ENCODE measurements at regions not wholly inside any gene's neighbourhood (a gene's known extent, or its start where the extent isn't known, plus 50 kb on each side); places are given as distances from the start of the nearest gene placed in this dataset.
A peak's percentile ranks its signal among the peaks of the same experiment; 100 is the strongest.

DNA sequence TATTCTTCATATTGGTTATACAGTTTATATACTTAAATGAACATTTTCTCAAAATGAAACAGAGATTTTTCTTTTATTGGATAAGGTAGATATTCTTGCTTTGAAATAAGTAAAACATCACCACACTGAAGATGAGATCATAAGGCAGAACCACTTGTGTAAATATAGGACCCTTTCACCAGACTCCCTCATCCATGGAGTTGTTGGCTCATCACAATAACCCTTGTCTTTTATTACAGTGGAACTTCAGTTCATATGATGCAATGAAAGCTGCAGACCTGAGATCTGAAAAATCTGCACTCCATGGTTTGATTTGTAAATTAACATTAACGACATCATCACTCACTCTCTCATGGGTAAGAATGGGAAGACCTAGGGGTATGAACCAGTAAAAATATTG, 51.9 kb upstream of the DBX2 start:
- ATAC-seq, result no peak

- ATAC-seq, result no peak
These were observed 55.1 kb upstream of the DBX2 start for GRCh38 chr12:45105996-45106395.

- ATAC-seq, result no peak
These were observed 61.4 kb upstream of the DBX2 start for GRCh38 chr12:45112306-45112705.

- no peak for ATAC-seq
These were observed 70.3 kb upstream of the DBX2 start for GRCh38 chr12:45121224-45121623.

DNA sequence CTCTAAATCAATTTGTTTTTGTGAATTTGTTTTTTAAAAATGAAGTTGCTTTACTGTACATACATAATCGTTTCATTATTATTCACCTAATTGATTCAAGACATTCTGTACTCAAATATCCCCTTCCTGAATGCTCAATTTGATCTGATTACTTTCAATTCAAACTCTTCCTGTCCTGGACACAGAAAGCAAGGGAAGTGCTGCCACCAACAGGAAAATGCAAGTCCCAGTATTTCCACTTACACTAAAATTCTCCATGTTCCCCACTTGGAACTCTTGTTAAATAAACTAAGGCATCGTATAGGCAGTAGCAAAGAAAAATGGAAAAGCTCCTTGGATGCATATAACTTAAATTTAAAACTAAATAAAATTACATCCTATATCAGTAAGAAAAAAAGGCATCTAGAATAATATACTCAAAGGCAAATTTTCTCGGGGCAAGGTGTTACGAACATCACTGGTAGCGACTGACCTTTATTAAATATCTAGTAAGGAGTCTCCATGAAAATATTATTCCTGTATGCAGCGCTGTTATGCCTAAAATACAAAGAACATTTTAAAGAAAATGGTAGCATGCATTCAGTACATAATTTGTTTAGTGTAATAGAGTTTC, 72.0 kb upstream of the DBX2 start:
- no peak for ATAC-seq

GRCh38 chr12:45124485-45125155, 73.7 kb upstream of the DBX2 start:
- ATAC-seq, result no peak

DNA sequence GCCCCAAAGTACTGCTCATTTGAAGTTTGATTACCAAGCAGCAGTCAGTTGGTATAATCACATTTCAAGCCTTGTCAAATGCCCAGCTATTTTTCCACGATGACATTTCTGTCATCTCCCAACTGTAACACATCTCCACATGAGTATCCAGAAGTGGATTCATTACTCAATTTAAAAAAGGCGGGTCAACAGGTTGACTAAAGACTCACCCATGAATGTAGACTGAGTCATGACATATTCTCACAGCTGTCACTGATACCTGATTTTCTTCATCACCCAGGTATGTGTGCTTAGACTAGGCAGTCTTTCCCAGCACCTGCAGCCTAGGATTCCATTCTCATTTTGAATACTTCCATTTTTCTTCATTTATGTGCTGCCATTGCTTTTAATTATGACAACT, 75.1 kb upstream of the DBX2 start:
- ATAC-seq, result peak; percentile 90

DNA sequence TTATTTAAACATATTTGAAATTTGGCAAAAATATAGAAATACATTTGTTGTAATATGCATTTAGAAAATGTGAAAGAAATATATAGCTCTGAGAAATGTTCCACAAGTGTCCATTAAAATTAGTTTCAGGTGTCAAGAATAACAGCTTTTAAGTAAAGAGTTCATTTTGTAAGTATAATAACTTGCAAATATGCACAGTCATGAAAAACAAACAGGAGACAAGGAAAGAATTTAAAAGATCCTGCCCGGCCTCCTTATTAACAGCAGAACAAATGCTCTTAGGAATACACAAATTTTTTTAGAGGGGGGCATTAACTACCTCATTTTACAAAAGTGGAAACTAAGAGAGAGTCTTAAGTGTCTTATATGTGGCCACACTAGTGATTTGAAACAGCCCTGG, 77.7 kb upstream of the DBX2 start:
- ATAC-seq, result no peak

GRCh38 chr12:45130881-45131281, 80.0 kb upstream of the DBX2 start:
- ATAC-seq, result peak; percentile 79

GRCh38 chr12:45131506-45131905, 80.6 kb upstream of the DBX2 start:
- ATAC-seq, result no peak

DNA sequence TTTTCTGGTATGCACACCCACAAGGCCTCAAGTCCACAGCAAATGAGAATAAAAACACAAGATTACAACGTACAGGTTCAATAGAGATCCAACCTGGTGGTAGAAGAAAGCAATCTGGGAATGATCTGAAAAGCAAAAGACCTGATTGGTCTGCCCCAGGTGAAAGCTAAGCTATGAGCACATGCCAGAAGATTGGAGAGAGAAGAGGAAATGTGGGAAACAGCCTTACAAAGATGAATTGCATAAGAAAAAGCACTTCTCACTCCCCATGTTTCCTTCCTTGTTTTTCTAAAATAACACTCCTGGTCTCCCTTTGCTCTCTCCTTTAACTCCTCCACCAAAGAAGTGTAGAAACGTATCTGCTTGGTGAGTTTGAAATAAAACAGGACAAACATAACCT, 77.3 kb upstream of the ANO6 start:
- no peak for ATAC-seq

DNA sequence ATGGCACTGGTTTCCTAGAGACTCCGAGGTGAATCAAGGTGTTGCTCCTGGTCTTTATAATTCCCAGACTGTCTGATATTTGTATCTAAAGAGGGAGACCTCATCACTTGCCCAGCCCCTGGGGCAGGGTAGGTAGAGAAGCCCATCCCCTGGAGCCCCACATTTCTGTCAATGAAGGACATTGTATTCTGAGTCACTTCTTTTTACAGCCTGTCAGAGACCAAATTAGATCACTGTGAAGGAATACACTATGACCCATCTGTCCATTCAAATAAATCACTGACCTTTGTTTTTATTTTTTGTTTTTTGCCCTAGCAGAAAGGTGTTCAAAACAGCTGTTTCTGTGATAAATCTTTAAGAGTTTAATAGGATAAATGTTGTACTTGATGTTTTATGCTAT, 67.9 kb upstream of the ANO6 start:
- no peak for ATAC-seq

DNA sequence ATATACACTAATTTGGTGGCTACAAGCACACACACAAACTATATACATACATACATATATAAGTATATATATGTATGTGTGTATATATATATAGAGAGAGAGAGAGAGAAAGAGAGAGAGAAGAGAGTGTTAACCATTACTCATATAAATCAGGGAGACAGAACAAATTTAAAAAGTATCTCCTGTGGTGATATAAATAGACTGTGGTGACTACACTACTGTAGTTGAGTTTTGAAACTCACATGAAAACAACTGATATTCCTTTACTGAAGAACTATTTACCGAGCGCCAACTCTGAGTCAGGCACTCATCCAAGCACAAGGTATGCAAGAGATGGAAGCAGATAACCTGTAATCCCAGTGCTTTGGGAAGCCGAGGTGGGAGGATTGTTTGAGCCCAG, 67.3 kb upstream of the ANO6 start:
- ATAC-seq, result no peak

- ATAC-seq, result no peak
These were observed 50.6 kb upstream of the ANO6 start for GRCh38 chr12:45165284-45165683.

- ATAC-seq, result no peak
These were observed 49.8 kb upstream of the ANO6 start for GRCh38 chr12:45166056-45166455.

Data from esophagus mucosa (tissue), 1 donor.